Type B pancreatic cell (in vitro differentiated cells): ENCODE measurements at regions not wholly inside any gene's neighbourhood (a gene's known extent, or its start where the extent isn't known, plus 50 kb on each side); places are given as distances from the start of the nearest gene placed in this dataset.

Source experiments
- DNase-seq: peaks from one replicate; pipeline ENCODE4 v3.0.0; 2021; ENCODE audit warnings: mixed read lengths; ENCODE audit not compliant: unreplicated experiment; ENCODE audit errors: extremely low spot score
- H3K27ac Mint-ChIP-seq: 2 replicates; pipeline ENCODE4 v1.8.0; 2021; ENCODE audit warnings: mild to moderate bottlenecking, mixed read lengths
- H3K27me3 Mint-ChIP-seq: 2 replicates; pipeline ENCODE4 v1.8.0; 2021; ENCODE audit warnings: mixed read lengths
- H3K36me3 Mint-ChIP-seq: 2 replicates; pipeline ENCODE4 v1.8.0; 2021; ENCODE audit warnings: mixed read lengths
- H3K4me1 Mint-ChIP-seq: one replicate; pipeline ENCODE4 v1.8.0; 2021; ENCODE audit warnings: mixed read lengths; ENCODE audit not compliant: unreplicated experiment
- H3K4me3 Mint-ChIP-seq: 2 replicates; pipeline ENCODE4 v1.8.0; 2021; ENCODE audit warnings: mild to moderate bottlenecking, mixed read lengths
- H3K9me3 Mint-ChIP-seq: 2 replicates; pipeline ENCODE4 v1.8.0; 2021; ENCODE audit warnings: mixed read lengths
- TF ChIP-seq, protein P1 (sequence below): fragments of 200-600 bp; sonication (generic); conservative IDR thresholded peaks from 2 replicates; pipeline ENCODE4 v1.5.0; 2021; ENCODE audit warnings: antibody characterized with exemption, mild to moderate bottlenecking

DNA sequence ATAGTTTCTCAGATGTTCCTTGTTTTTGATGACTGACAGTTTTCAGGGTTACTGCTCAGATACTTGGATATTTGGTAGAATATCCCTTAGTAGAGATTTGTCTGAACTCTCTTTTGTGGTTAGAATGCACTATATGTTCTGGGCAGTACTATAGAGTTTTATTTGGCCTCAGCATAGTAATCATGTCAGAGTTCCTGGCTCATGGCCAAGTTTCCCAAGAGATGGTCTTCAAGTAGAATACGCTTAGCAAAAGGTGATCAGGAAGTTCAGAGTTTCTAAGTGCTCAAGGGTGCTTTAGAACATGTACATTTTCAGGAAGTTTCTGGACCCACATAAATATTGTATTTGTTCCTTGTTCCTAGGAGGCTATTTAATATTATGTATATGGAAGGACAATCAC lies 1209.7 kb upstream of the GJE1 start:
- DNase-seq = no peak
- Mint-ChIP-seq H3K4me3 (no peak overlapping the region), H3K27ac (no peak overlapping the region), H3K36me3 (no peaks in the 10 kb centered on the region), H3K4me1 (peaks cover 6% of the 10 kb centered on the region), H3K27me3 (no peaks in the 10 kb centered on the region), H3K9me3 (peaks cover 5% of the 10 kb centered on the region)
- TF ChIP-seq, protein P1, sequence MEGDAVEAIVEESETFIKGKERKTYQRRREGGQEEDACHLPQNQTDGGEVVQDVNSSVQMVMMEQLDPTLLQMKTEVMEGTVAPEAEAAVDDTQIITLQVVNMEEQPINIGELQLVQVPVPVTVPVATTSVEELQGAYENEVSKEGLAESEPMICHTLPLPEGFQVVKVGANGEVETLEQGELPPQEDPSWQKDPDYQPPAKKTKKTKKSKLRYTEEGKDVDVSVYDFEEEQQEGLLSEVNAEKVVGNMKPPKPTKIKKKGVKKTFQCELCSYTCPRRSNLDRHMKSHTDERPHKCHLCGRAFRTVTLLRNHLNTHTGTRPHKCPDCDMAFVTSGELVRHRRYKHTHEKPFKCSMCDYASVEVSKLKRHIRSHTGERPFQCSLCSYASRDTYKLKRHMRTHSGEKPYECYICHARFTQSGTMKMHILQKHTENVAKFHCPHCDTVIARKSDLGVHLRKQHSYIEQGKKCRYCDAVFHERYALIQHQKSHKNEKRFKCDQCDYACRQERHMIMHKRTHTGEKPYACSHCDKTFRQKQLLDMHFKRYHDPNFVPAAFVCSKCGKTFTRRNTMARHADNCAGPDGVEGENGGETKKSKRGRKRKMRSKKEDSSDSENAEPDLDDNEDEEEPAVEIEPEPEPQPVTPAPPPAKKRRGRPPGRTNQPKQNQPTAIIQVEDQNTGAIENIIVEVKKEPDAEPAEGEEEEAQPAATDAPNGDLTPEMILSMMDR = no peak

DNA sequence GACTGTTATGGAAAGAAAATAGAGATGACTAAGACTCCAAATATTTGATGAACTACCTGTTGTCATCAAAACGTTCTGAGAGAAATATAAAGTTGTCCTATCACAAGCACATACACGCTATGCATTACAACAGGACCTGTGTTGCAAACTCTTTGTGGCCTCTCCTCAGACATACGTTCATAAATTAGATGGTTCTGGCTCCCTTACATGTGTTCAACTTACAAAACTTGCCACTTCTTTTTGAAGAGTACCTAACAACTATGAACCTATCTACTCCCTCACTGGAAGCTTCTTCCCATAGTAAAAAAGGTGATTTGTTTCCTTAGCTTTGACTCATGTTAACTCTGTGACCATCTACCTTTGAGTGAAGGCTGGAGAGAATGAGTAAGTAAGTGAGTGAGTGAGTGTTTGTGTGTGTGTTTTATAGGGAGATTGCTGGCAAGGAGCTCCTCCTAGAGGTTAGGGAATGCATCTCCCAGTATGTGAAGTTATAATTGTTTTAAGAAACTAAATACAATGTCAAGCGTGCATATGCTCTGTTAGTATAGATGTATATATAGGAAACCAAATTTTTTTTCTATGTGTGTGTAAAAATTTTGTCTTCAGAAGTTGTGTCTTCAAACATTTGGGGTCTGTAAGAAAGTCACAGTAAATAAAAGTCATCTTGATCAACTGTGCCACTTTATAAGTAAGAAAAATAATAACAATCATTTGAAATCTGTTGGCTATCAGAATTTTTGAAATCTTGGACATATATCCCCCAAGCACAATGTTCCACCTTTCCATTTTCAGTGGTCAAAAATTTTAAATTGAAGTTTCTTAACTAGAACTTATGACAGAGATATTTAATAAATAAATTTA lies 1211.1 kb upstream of the GJE1 start:
- DNase-seq = no peak
- peaks cover 5% of the 10 kb centered on the region for H3K9me3 Mint-ChIP-seq
- H3K27ac Mint-ChIP-seq = peak overlapping the region; percentile 55
- no peak overlapping the region for H3K4me3 Mint-ChIP-seq
- H3K4me1 Mint-ChIP-seq = peaks cover 6% of the 10 kb centered on the region
- TF ChIP-seq, protein P1 = peak; percentile 82
- H3K36me3 Mint-ChIP-seq = no peaks in the 10 kb centered on the region
- H3K27me3 Mint-ChIP-seq = no peaks in the 10 kb centered on the region

DNA sequence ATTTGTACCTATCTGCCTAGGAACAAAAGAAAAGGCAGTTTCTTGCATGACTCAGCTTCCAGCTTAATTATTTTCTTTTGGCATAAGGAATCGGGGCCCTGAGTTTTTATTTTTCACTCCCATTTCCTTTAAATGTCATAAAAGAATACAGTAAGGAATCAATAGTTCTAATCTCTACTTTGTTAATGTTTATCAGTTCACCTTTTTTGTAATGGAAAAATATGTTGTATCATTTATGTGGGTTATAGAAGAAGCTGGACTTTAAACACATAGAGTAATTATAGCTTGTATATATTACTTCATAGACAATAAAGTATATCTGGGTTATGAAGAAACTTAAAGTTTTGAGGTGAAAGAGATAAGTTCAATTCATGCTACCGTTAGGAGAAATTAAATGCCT lies 1214.8 kb upstream of the GJE1 start:
- no peaks in the 10 kb centered on the region for H3K27me3 Mint-ChIP-seq
- H3K27ac Mint-ChIP-seq = no peak overlapping the region
- peaks cover 8% of the 10 kb centered on the region for H3K4me1 Mint-ChIP-seq
- TF ChIP-seq, protein P1 = no peak
- H3K36me3 Mint-ChIP-seq = no peaks in the 10 kb centered on the region
- H3K9me3 Mint-ChIP-seq = peaks cover 5% of the 10 kb centered on the region
- no peak for DNase-seq
- H3K4me3 Mint-ChIP-seq = no peak overlapping the region

DNA sequence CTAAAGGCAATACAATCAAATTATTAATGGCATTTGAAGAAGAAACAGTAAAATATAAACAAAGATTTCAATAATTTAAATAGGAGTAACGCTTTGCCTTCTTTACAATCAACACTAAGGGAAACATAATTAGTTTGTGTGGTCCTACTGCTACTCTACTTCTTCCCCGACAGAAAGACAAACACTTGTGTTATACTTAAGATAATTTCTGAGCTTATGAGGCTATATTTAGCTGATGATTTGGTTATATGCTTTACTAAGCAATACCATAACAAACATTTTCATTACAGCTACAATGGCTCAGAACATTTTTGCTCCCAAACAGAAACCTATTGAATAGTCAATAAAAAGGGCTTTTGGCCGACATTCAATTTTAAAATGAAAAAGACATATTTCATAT lies 1217.2 kb upstream of the GJE1 start:
- TF ChIP-seq, protein P1 = no peak

DNA sequence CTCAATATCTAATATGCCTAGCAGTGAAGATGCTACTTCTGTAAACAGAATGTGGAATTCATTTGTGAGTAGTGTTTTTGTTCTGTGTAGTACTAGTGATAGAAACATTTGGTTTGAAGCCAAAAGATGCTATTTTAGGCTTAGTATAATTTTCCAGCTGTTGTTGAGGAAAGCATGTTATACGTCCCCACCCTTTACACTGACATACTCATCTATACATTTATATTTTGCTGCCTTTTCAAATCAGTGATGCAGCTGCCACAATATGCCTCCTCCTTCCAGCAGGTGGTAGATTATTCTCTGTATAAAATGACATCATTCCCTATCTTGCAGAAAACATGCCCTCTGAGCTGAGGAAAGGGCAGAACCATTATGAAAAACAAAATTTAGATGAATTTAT lies 1217.6 kb upstream of the GJE1 start:
- Mint-ChIP-seq H3K27ac (no peak overlapping the region), H3K27me3 (no peaks in the 10 kb centered on the region), H3K9me3 (peaks cover 5% of the 10 kb centered on the region), H3K4me3 (no peak overlapping the region), H3K36me3 (no peaks in the 10 kb centered on the region), H3K4me1 (peaks cover 10% of the 10 kb centered on the region)
- no peak for DNase-seq
- TF ChIP-seq, protein P1 = peak; percentile 33

More for the DNA sequence above, 1217.2 kb upstream of the GJE1 start:
- Mint-ChIP-seq H3K4me1 (peaks cover 10% of the 10 kb centered on the region), H3K27me3 (no peaks in the 10 kb centered on the region), H3K27ac (no peak overlapping the region), H3K9me3 (peaks cover 5% of the 10 kb centered on the region), H3K36me3 (no peaks in the 10 kb centered on the region), H3K4me3 (no peak overlapping the region)
- DNase-seq = no peak
